GM19193 (cell line): ENCODE measurements at regions not wholly inside any gene's neighbourhood (a gene's known extent, or its start where the extent isn't known, plus 50 kb on each side); places are given as distances from the start of the nearest gene placed in this dataset.

Source experiments
- POLR2A ChIP-seq: IDR thresholded peaks from 4 replicates; pipeline ENCODE4 v1.6.1; 2011; ENCODE audit not compliant: insufficient read depth, insufficient read length; ENCODE audit errors: extremely low read depth

- no peak for TF ChIP-seq POLR2A
Measured at GRCh38 chr5:125244531-125244930, 498.1 kb upstream of the ZNF608 start.

GRCh38 chr5:125245216-125245615 is 498.8 kb upstream of the ZNF608 start:
- no peak for TF ChIP-seq POLR2A

- no peak for TF ChIP-seq POLR2A
Measured at GRCh38 chr5:125249400-125249799, 503.0 kb upstream of the ZNF608 start.

GRCh38 chr5:125251703-125252102 is 505.3 kb upstream of the ZNF608 start:
- no peak for TF ChIP-seq POLR2A

- TF ChIP-seq POLR2A, result no peak
Measured at GRCh38 chr5:125254267-125254666, 507.8 kb upstream of the ZNF608 start.

GRCh38 chr5:125256296-125256695 is 509.9 kb upstream of the ZNF608 start:
- TF ChIP-seq POLR2A, result no peak

- TF ChIP-seq POLR2A, result no peak
Measured at GRCh38 chr5:125257057-125257972, 510.9 kb upstream of the ZNF608 start.

- TF ChIP-seq POLR2A, result no peak
Measured at GRCh38 chr5:125257997-125258396, 511.6 kb upstream of the ZNF608 start.

- no peak for TF ChIP-seq POLR2A
Measured at GRCh38 chr5:125258615-125259014, 512.2 kb upstream of the ZNF608 start.

- TF ChIP-seq POLR2A, result no peak
Measured at GRCh38 chr5:125261505-125262250, 515.2 kb upstream of the ZNF608 start.

GRCh38 chr5:125262782-125263181 is 516.3 kb upstream of the ZNF608 start:
- TF ChIP-seq POLR2A, result no peak

GRCh38 chr5:125263356-125263755 is 516.9 kb upstream of the ZNF608 start:
- no peak for TF ChIP-seq POLR2A

- TF ChIP-seq POLR2A, result no peak
Measured at GRCh38 chr5:125266106-125266505, 519.7 kb upstream of the ZNF608 start.

GRCh38 chr5:125267636-125268248 is 521.3 kb upstream of the ZNF608 start:
- no peak for TF ChIP-seq POLR2A

GRCh38 chr5:125269926-125270325 is 523.5 kb upstream of the ZNF608 start:
- TF ChIP-seq POLR2A, result no peak
